Gastrocnemius medialis (tissue), 4 donors: ENCODE measurements at regions not wholly inside any gene's neighbourhood (a gene's known extent, or its start where the extent isn't known, plus 50 kb on each side); places are given as distances from the start of the nearest gene placed in this dataset.

Experiments used
- ATAC-seq, 2 donors: fragments of 150-250 bp; one replicate each; pipeline ENCODE4 v1.9.1; 2016
- DNase-seq, 2 donors: peaks; one replicate each; pipeline ENCODE4 v3.0.0-alpha.2; 2019
- H3K27ac ChIP-seq, 4 donors: fragments of 200-600 bp; sonication (generic); 1 replicate in 1 of 4; 2 replicates in 3 of 4; pipeline ENCODE4 v1.5.1; 2016 to 2018; ENCODE audit warnings: mild to moderate bottlenecking in 2 of 4, moderate library complexity in 1 of 4
- H3K27me3 ChIP-seq, 3 donors: fragments of 200-600 bp; sonication (generic) in 2 of 3; 1 replicate in 1 of 3; 2 replicates in 2 of 3; pipeline versions ENCODE4 v1.5.1 to v1.6.0; 2016 to 2019; ENCODE audit warnings: mild to moderate bottlenecking in 1 of 3, moderate library complexity in 1 of 3
- H3K36me3 ChIP-seq, 2 donors: fragments of 200-600 bp; sonication (generic) in 1 of 2; one replicate each; pipeline ENCODE4 v1.5.1; 2017 to 2018
- H3K4me1 ChIP-seq, 2 donors: fragments of 200-600 bp; sonication (generic) in 1 of 2; one replicate each; pipeline ENCODE4 v1.5.1; 2016 to 2017; ENCODE audit warnings: mild to moderate bottlenecking in 2 of 2
- H3K4me3 ChIP-seq, 4 donors: fragments of 200-600 bp; sonication (generic) in 3 of 4; 1 replicate in 1 of 4; 2 replicates in 3 of 4; pipeline ENCODE4 v1.5.1; 2016 to 2019; ENCODE audit warnings: mild to moderate bottlenecking in 2 of 4
- H3K9me3 ChIP-seq, 3 donors: fragments of 200-600 bp; sonication (generic) in 2 of 3; 1 replicate in 1 of 3; 2 replicates in 2 of 3; pipeline ENCODE4 v1.5.1; 2016 to 2019
- CTCF ChIP-seq, 5 experiments: fragments of 450-650 bp in 3 of 5; fragments of 200-600 bp in 2 of 5; sonication (generic) in 2 of 5; IDR thresholded peaks in 4 of 5; conservative IDR thresholded peaks in 1 of 5; 1 replicate in 4 of 5; 2 replicates in 1 of 5; pipeline ENCODE4 v1.5.1; 2016 to 2019; ENCODE audit warnings: antibody characterized with exemption in 5 of 5, mild to moderate bottlenecking in 3 of 5, moderate library complexity in 3 of 5
- POLR2A ChIP-seq, 2 donors: fragments of 450-650 bp; IDR thresholded peaks; one replicate each; pipeline ENCODE4 v1.6.1; 2017; ENCODE audit warnings: antibody characterized with exemption in 2 of 2, mild to moderate bottlenecking in 2 of 2, moderate library complexity in 2 of 2
- in situ Hi-C, 4 donors: fragments of 200-750 bp; cut with MboI; loops; one replicate each; pipeline versions ENCODE4 v1.15.0 to v1.8.0; 2017; ENCODE audit warnings: low sequenced_read_pairs in 4 of 4
- intact Hi-C: fragments of 100-400 bp; cut with DNase I; formaldehyde crosslinking; loops from one replicate; pipeline ENCODE4 v1.15.1; 2023; ENCODE audit warnings: low total_unique reads

GRCh38 chr3:6518709-6519345, 342.1 kb upstream of the GRM7 start:
- H3K27ac ChIP-seq: no peak overlapping the region
- in situ Hi-C loops (no loop called here), intact Hi-C loops (no loop called here)
- H3K4me1 ChIP-seq: no peaks in the 10 kb centered on the region
- DNase-seq (no peak), ATAC-seq (no peak)
- H3K4me3 ChIP-seq: no peak overlapping the region
- H3K27me3 ChIP-seq: no peaks in the 10 kb centered on the region
- TF ChIP-seq CTCF (IDR thresholded peaks at IDR 0.05 in 4 of 5, conservative IDR thresholded peaks at IDR 0.05 in 1 of 5) (no peak), POLR2A (IDR thresholded peaks at IDR 0.05) (no peak)
- no peaks in the 10 kb centered on the region for H3K9me3 ChIP-seq
- no peaks in the 10 kb centered on the region for H3K36me3 ChIP-seq

DNA sequence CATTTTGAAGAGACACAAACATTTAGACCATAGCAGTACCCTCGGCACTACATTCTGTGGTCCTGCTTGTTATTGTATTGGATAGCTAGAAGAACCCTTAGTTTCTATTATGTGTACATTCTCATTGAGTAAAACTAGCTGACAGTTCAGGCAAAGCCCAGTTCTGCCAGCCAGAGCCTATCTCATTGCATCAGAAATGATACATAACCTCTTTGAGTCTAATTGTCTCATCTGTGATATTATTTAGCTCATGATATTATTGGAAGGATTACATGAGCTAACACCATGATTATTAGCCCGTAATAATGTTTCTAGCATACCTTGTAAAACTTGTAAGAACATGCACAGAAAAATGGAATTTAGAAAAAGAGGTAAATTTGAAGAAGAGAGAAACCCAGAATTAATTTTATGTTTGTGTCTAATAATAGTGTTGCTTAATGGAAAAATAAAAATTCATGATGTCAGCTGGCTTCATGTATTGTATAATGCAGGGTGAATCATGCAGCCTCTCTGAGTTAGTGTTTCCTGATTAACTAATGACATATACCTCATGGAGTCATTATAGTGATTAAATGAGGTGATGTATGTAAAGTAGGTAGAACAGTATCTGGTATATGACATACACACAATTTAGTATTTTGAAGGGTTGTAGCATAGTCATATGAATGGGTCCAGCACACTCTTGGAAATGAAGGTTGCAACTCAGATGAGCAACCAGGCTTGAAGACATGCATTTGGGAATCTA, 339.4 kb upstream of the GRM7 start:
- no peak for DNase-seq
- H3K36me3 ChIP-seq: no peaks in the 10 kb centered on the region
- ATAC-seq: no peak
- peaks cover 0 to 4% of the 10 kb centered on the region in 2 donors for H3K4me1 ChIP-seq
- no peak overlapping the region for H3K4me3 ChIP-seq
- in situ Hi-C loops (no loop called here), intact Hi-C loops (no loop called here)
- no peaks in the 10 kb centered on the region for H3K9me3 ChIP-seq
- no peak overlapping the region for H3K27ac ChIP-seq
- H3K27me3 ChIP-seq: no peaks in the 10 kb centered on the region
- TF ChIP-seq CTCF (IDR thresholded peaks at IDR 0.05 in 4 of 5, conservative IDR thresholded peaks at IDR 0.05 in 1 of 5) (no peak), POLR2A (IDR thresholded peaks at IDR 0.05) (no peak)

DNA sequence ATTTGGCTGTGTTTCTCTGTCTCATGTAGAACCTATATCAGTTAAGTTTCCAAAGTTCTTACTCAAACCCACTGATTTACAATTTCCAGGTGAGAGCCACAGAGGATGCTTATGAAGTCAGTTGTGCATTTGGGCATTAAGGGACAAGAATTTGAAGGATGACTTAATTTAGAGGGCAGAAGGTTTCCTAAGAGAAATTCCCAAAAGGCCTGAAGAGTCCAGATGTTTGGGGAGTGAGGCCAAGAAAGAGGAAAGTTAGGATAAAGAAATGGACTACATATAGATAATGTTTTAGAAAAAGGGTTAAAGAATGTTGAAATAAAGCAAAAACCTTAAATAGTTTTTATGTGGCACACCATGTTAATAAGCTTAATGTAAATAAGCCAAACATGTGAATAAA, 338.7 kb upstream of the GRM7 start:
- in situ Hi-C loops: no loop called here
- intact Hi-C loops: no loop called here

GRCh38 chr3:6523043-6523442, 337.9 kb upstream of the GRM7 start:
- ATAC-seq (no peak), DNase-seq (no peak)
- TF ChIP-seq POLR2A (IDR thresholded peaks at IDR 0.05): no peak
- no peak for TF ChIP-seq CTCF (IDR thresholded peaks at IDR 0.05 in 4 of 5, conservative IDR thresholded peaks at IDR 0.05 in 1 of 5)
- in situ Hi-C loops (no loop called here), intact Hi-C loops (no loop called here)
- H3K27me3 ChIP-seq: no peaks in the 10 kb centered on the region
- no peak overlapping the region for H3K27ac ChIP-seq
- H3K9me3 ChIP-seq: no peaks in the 10 kb centered on the region
- no peaks in the 10 kb centered on the region for H3K36me3 ChIP-seq
- peaks cover 0 to 4% of the 10 kb centered on the region in 2 donors for H3K4me1 ChIP-seq
- H3K4me3 ChIP-seq: no peak overlapping the region

More for the DNA sequence above, 338.7 kb upstream of the GRM7 start:
- Histone ChIP-seq H3K27ac (no peak overlapping the region), H3K27me3 (no peaks in the 10 kb centered on the region), H3K4me1 (peaks cover 0 to 4% of the 10 kb centered on the region in 2 donors), H3K36me3 (no peaks in the 10 kb centered on the region), H3K9me3 (no peaks in the 10 kb centered on the region), H3K4me3 (no peak overlapping the region)
- no peak for ATAC-seq
- no peak for DNase-seq
- TF ChIP-seq CTCF (IDR thresholded peaks at IDR 0.05 in 4 of 5, conservative IDR thresholded peaks at IDR 0.05 in 1 of 5): no peak
- no peak for TF ChIP-seq POLR2A (IDR thresholded peaks at IDR 0.05)
